ENCODE measurements at regions not wholly inside any gene's neighbourhood (a gene's known extent, or its start where the extent isn't known, plus 50 kb on each side); places are given as distances from the start of the nearest gene placed in this dataset.

- H3K4me3 ChIP-seq (ENCODE audit: low read depth in 1 of 2, low read length in 1 of 2) = no peak overlapping the region
- no peak for TF ChIP-seq CTCF (IDR thresholded peaks at IDR 0.05)
Observed at GRCh38 chr2:8593243-8593642, 88.6 kb upstream of the ID2 start.

GRCh38 chr2:8594731-8595427 lies 87.0 kb upstream of the ID2 start:
- H3K4me3 ChIP-seq (ENCODE audit: low read depth in 1 of 2, low read length in 1 of 2) = no peak overlapping the region
- H3K36me3 ChIP-seq = no peaks in the 10 kb centered on the region
- H3K27me3 ChIP-seq = no peaks in the 10 kb centered on the region
- H3K27ac ChIP-seq = no peak overlapping the region
- H3K4me1 ChIP-seq (ENCODE audit: control insufficient read depth in 1 of 2, insufficient read depth in 1 of 2, low read depth in 1 of 2, low read length in 1 of 2) = peaks cover 17 to 27% of the 10 kb centered on the region in 2 experiments
- TF ChIP-seq CTCF (IDR thresholded peaks at IDR 0.05) = no peak
- no peaks in the 10 kb centered on the region for H3K9me3 ChIP-seq

More at GRCh38 chr2:8593243-8593642, 88.6 kb upstream of the ID2 start:
- Histone ChIP-seq H3K27me3 (no peaks in the 10 kb centered on the region), H3K27ac (no peak overlapping the region), H3K9me3 (no peaks in the 10 kb centered on the region), H3K4me1 (ENCODE audit: control insufficient read depth in 1 of 2, insufficient read depth in 1 of 2, low read depth in 1 of 2, low read length in 1 of 2) (peaks cover 8 to 10% of the 10 kb centered on the region in 2 experiments), H3K36me3 (no peaks in the 10 kb centered on the region)

GRCh38 chr2:8595428-8595805 lies 86.4 kb upstream of the ID2 start:
- no peaks in the 10 kb centered on the region for H3K27me3 ChIP-seq
- H3K36me3 ChIP-seq = no peaks in the 10 kb centered on the region
- H3K9me3 ChIP-seq = no peaks in the 10 kb centered on the region
- TF ChIP-seq CTCF (IDR thresholded peaks at IDR 0.05) = no peak
- H3K4me3 ChIP-seq (ENCODE audit: low read depth in 1 of 2, low read length in 1 of 2) = no peak overlapping the region
- H3K27ac ChIP-seq = peak overlapping the region; percentile 8
- H3K4me1 ChIP-seq (ENCODE audit: control insufficient read depth in 1 of 2, insufficient read depth in 1 of 2, low read depth in 1 of 2, low read length in 1 of 2) = peaks cover 20 to 32% of the 10 kb centered on the region in 2 experiments

GRCh38 chr2:8595811-8596600 lies 85.8 kb upstream of the ID2 start:
- no peaks in the 10 kb centered on the region for H3K9me3 ChIP-seq
- H3K27ac ChIP-seq = peak overlapping the region; percentile 8
- peaks cover 26 to 38% of the 10 kb centered on the region in 2 experiments for H3K4me1 ChIP-seq (ENCODE audit: control insufficient read depth in 1 of 2, insufficient read depth in 1 of 2, low read depth in 1 of 2, low read length in 1 of 2)
- no peaks in the 10 kb centered on the region for H3K27me3 ChIP-seq
- no peaks in the 10 kb centered on the region for H3K36me3 ChIP-seq
- no peak for TF ChIP-seq CTCF (IDR thresholded peaks at IDR 0.05)
- H3K4me3 ChIP-seq (ENCODE audit: low read depth in 1 of 2, low read length in 1 of 2) = no peak overlapping the region

- Histone ChIP-seq H3K4me3 (ENCODE audit: low read depth in 1 of 2, low read length in 1 of 2) (no peak overlapping the region), H3K27ac (no peak overlapping the region), H3K9me3 (no peaks in the 10 kb centered on the region), H3K27me3 (no peaks in the 10 kb centered on the region), H3K36me3 (no peaks in the 10 kb centered on the region), H3K4me1 (ENCODE audit: control insufficient read depth in 1 of 2, insufficient read depth in 1 of 2, low read depth in 1 of 2, low read length in 1 of 2) (peaks cover 27 to 49% of the 10 kb centered on the region in 2 experiments)
- no peak for TF ChIP-seq CTCF (IDR thresholded peaks at IDR 0.05)
Observed at GRCh38 chr2:8597094-8597493, 84.8 kb upstream of the ID2 start.
